H1 (cell line): ENCODE measurements at regions not wholly inside any gene's neighbourhood (a gene's known extent, or its start where the extent isn't known, plus 50 kb on each side); places are given as distances from the start of the nearest gene placed in this dataset.

Experiments used
- ATF3 ChIP-seq: IDR thresholded peaks from 2 replicates; pipeline ENCODE4 v1.6.1; 2011; ENCODE audit warnings: low read depth, mild to moderate bottlenecking, low read length; ENCODE audit not compliant: insufficient read depth
- CBX5 ChIP-seq: fragments of 300-800, 300-1000 bp; sonication (generic); IDR thresholded peaks from 2 replicates; pipeline ENCODE4 v1.7.1; 2016; ENCODE audit warnings: antibody characterized with exemption, low read length, low read depth
- CTCF ChIP-seq, 3 experiments: IDR thresholded peaks; 1 replicate in 2 of 3; 2 replicates in 1 of 3; pipeline versions ENCODE4 v1.5.1 to v1.6.1; 2011; ENCODE audit warnings: low read length in 3 of 3, mild to moderate bottlenecking in 3 of 3, inconsistent platforms in 2 of 3, low read depth in 1 of 3, moderate library complexity in 1 of 3; ENCODE audit not compliant: insufficient read depth in 1 of 3; ENCODE audit errors: control extremely low read depth in 1 of 3
- HDAC6 ChIP-seq: IDR thresholded peaks from one replicate; pipeline ENCODE4 v1.7.1; 2012; ENCODE audit warnings: low read depth, mild to moderate bottlenecking, inconsistent platforms, low read length, moderate library complexity
- JUND ChIP-seq: IDR thresholded peaks from 2 replicates; pipeline ENCODE4 v1.6.1; 2011; ENCODE audit warnings: mild to moderate bottlenecking, improper control_type of control experiment, low read length
- POU5F1 ChIP-seq: IDR thresholded peaks from 2 replicates; pipeline ENCODE4 v1.6.1; 2011; ENCODE audit warnings: low read depth, mild to moderate bottlenecking, low read length, moderate library complexity
- SIN3A ChIP-seq, 2 experiments: IDR thresholded peaks in 1 of 2; conservative IDR thresholded peaks in 1 of 2; 2 replicates each; pipeline ENCODE4 v1.6.1; 2011 to 2012; ENCODE audit warnings: low read length in 2 of 2, improper control_type of control experiment in 1 of 2, low read depth in 1 of 2, mild to moderate bottlenecking in 1 of 2
- SP4 ChIP-seq: IDR thresholded peaks from 2 replicates; pipeline ENCODE4 v1.6.1; 2012; ENCODE audit warnings: low read length, inconsistent platforms
- ZNF274 ChIP-seq: IDR thresholded peaks from 2 replicates; pipeline ENCODE4 v1.7.0; 2012; ENCODE audit warnings: low read length, borderline replicate concordance; ENCODE audit errors: extremely low read depth

- TF ChIP-seq CTCF (IDR thresholded peaks at IDR 0.05; ENCODE audit: control extremely low read depth in 1 of 3, insufficient read depth in 1 of 3, low read depth in 1 of 3, low read length in 3 of 3) (no peak), ATF3 (no peak), CBX5 (no peak), JUND (no peak), HDAC6 (no peak), SIN3A (conservative IDR thresholded peaks at IDR 0.05 in 1 of 2, IDR thresholded peaks at IDR 0.05 in 1 of 2; ENCODE audit: low read depth in 1 of 2, low read length in 2 of 2) (no peak), SP4 (no peak), ZNF274 (no peak), POU5F1 (no peak)
Measured at GRCh38 chr14:100669468-100669867, 57.2 kb upstream of the DLK1 start (continued).
